ENCODE measurements at regions not wholly inside any gene's neighbourhood (a gene's known extent, or its start where the extent isn't known, plus 50 kb on each side); places are given as distances from the start of the nearest gene placed in this dataset.

- Histone ChIP-seq H2BK120ac (ENCODE audit: low read depth, low read length) (no peak overlapping the region), H4K20me1 (ENCODE audit: insufficient read depth, low read length) (no peaks in the 10 kb centered on the region), H2AK5ac (ENCODE audit: low read depth, low read length) (no peak overlapping the region), H3K79me1 (ENCODE audit: low read depth in 1 of 2, low read length in 2 of 2) (no peaks in the 10 kb centered on the region), H3K36me3 (ENCODE audit: control insufficient read depth, insufficient read depth, low read length) (no peaks in the 10 kb centered on the region), H4K5ac (ENCODE audit: low read depth, low read length) (no peak overlapping the region), H3K27me3 (ENCODE audit: control insufficient read depth, insufficient read depth, low read length) (no peaks in the 10 kb centered on the region), H3K14ac (replicated peaks; ENCODE audit: low read depth, low read length) (no peak overlapping the region), H2BK15ac (ENCODE audit: low read depth, low read length) (no peak overlapping the region), H2BK5ac (ENCODE audit: low read depth, low read length, poor library complexity, severe bottlenecking) (no peak overlapping the region), H2AK9ac (replicated peaks; ENCODE audit: low read depth, low read length, poor library complexity) (no peak overlapping the region), H3K27ac (ENCODE audit: insufficient read depth, low read length) (no peak overlapping the region), H4K91ac (ENCODE audit: insufficient read depth, low read depth, low read length) (no peak overlapping the region), H2AFZ (replicated peaks; ENCODE audit: low read length, poor library complexity) (no peak overlapping the region), H3K9me3 (ENCODE audit: control insufficient read depth, insufficient read depth, low read length) (no peaks in the 10 kb centered on the region), H3K4me3 (ENCODE audit: insufficient read depth, low read depth, low read length) (no peak overlapping the region), H3K23ac (ENCODE audit: low read depth, low read length) (no peak overlapping the region), H2BK20ac (ENCODE audit: low read depth, low read length) (no peak overlapping the region), H3K4me2 (ENCODE audit: low read depth, low read length) (no peak overlapping the region), H3K4ac (ENCODE audit: low read depth, low read length) (no peak overlapping the region), H3K4me1 (ENCODE audit: control insufficient read depth, insufficient read depth, low read length) (no peaks in the 10 kb centered on the region), H3K18ac (ENCODE audit: low read depth, low read length) (no peak overlapping the region), H3K9me1 (ENCODE audit: insufficient read depth, low read length) (no peaks in the 10 kb centered on the region), H4K8ac (ENCODE audit: low read depth in 2 of 2, low read length in 2 of 2) (no peak overlapping the region), H3K9ac (ENCODE audit: low read depth, low read length) (no peak overlapping the region), H3K56ac (ENCODE audit: extremely low read depth, insufficient read depth, low read length) (no peak overlapping the region)
- no peak for TF ChIP-seq SMC3 (IDR thresholded peaks at IDR 0.05; ENCODE audit: low read depth, low read length)
- TF ChIP-seq, protein P1, sequence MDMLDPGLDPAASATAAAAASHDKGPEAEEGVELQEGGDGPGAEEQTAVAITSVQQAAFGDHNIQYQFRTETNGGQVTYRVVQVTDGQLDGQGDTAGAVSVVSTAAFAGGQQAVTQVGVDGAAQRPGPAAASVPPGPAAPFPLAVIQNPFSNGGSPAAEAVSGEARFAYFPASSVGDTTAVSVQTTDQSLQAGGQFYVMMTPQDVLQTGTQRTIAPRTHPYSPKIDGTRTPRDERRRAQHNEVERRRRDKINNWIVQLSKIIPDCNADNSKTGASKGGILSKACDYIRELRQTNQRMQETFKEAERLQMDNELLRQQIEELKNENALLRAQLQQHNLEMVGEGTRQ (IDR thresholded peaks at IDR 0.05; ENCODE audit: low read depth, low read length): no peak
- no peak for TF ChIP-seq CTCF (conservative IDR thresholded peaks at IDR 0.05; ENCODE audit: low read depth, low read length)
- no peak for TF ChIP-seq RAD21 (IDR thresholded peaks at IDR 0.05; ENCODE audit: low read length)
- no peak for TF ChIP-seq NFE2L2 (IDR thresholded peaks at IDR 0.05; ENCODE audit: low read depth, low read length)
- TF ChIP-seq POLR2A (IDR thresholded peaks at IDR 0.05; ENCODE audit: low read depth, low read length): no peak
- no peak for TF ChIP-seq MXI1 (IDR thresholded peaks at IDR 0.05; ENCODE audit: borderline replicate concordance, low read depth, low read length)
- no peak for TF ChIP-seq FOS (IDR thresholded peaks at IDR 0.05; ENCODE audit: low read depth, low read length)
- TF ChIP-seq CEBPB (IDR thresholded peaks at IDR 0.05; ENCODE audit: low read depth, low read length): no peak
- ATAC-seq (ENCODE audit: low read depth): no peak
- BruUV-seq (replicated peaks): no TSS peak
- intact Hi-C loops (cut with micrococcal nuclease): no loop called here
- no peak for DNase-seq
- ChIA-PET CTCF (no interaction called here), POLR2A (ENCODE audit: unreplicated experiment) (no interaction called here)
- no CpG with 5 or more reads among the region's 4 CpGs for WGBS, 2 experiments (ENCODE audit: extremely low coverage in 2 of 2, insufficient read length in 1 of 2)
- dilution Hi-C loops (cut with HindIII; ENCODE audit: low sequenced_read_pairs, unreplicated experiment): no loop called here
- in situ Hi-C loops (cut with MboI; ENCODE audit: low sequenced_read_pairs): no loop called here
Measured at GRCh38 chr6:133070410-133071043, 170.6 kb upstream of the EYA4 start.

Data from IMR-90 (cell line).